Suprapubic skin (tissue), 4 donors: ENCODE measurements at regions not wholly inside any gene's neighbourhood (a gene's known extent, or its start where the extent isn't known, plus 50 kb on each side); places are given as distances from the start of the nearest gene placed in this dataset.

Experiments
- POLR2A ChIP-seq, 2 donors: fragments of 450-650 bp; IDR thresholded peaks; one replicate each; pipeline ENCODE4 v1.6.1; 2017; ENCODE audit warnings: antibody characterized with exemption in 2 of 2, mild to moderate bottlenecking in 2 of 2, moderate library complexity in 2 of 2
- POLR2AphosphoS5 ChIP-seq, 3 donors: sonication (generic); formaldehyde crosslinking; IDR thresholded peaks; one replicate each; pipeline ENCODE4 v1.6.1; 2017; ENCODE audit warnings: antibody characterized with exemption in 3 of 3
- TF ChIP-seq, protein P1 (sequence below), 2 donors: fragments of 200-600 bp in 1 of 2; fragments of 450-650 bp in 1 of 2; sonication (generic) in 1 of 2; IDR thresholded peaks; one replicate each; pipeline ENCODE4 v1.5.1; 2016 to 2019; ENCODE audit warnings: antibody characterized with exemption in 2 of 2, mild to moderate bottlenecking in 1 of 2, moderate library complexity in 1 of 2

DNA sequence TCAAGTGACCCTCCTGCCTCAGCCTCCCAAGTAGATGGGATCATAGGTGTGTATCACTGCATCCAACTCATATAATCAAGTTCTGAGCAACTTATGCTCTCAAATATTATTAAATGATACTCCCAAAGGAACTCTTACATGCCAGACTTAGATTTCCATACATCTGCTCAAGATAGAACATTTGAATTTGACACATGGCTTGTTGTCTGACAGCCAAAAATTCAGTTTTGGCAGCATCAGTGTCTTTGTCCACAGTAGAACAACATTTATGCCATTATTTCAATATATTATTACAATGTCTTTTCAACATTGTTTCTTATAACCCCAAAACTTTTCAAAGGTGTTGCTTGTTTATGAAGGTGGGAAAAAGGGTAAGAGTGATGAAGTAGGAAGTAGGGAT, 116.2 kb downstream of the SUCNR1 start:
- no peak for TF ChIP-seq POLR2A (IDR thresholded peaks at IDR 0.05)
- TF ChIP-seq, protein P1, sequence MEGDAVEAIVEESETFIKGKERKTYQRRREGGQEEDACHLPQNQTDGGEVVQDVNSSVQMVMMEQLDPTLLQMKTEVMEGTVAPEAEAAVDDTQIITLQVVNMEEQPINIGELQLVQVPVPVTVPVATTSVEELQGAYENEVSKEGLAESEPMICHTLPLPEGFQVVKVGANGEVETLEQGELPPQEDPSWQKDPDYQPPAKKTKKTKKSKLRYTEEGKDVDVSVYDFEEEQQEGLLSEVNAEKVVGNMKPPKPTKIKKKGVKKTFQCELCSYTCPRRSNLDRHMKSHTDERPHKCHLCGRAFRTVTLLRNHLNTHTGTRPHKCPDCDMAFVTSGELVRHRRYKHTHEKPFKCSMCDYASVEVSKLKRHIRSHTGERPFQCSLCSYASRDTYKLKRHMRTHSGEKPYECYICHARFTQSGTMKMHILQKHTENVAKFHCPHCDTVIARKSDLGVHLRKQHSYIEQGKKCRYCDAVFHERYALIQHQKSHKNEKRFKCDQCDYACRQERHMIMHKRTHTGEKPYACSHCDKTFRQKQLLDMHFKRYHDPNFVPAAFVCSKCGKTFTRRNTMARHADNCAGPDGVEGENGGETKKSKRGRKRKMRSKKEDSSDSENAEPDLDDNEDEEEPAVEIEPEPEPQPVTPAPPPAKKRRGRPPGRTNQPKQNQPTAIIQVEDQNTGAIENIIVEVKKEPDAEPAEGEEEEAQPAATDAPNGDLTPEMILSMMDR (IDR thresholded peaks at IDR 0.05), result no peak
- no peak for TF ChIP-seq POLR2AphosphoS5 (IDR thresholded peaks at IDR 0.05)
